Anterior cingulate cortex (tissue), 58 donors: ENCODE measurements at regions not wholly inside any gene's neighbourhood (a gene's known extent, or its start where the extent isn't known, plus 50 kb on each side); places are given as distances from the start of the nearest gene placed in this dataset.
A peak's percentile ranks its signal among the peaks of the same experiment; 100 is the strongest.

Experiments used
- DNase-seq, 58 donors: peaks; one replicate each; lab custom pipeline; 2025; lab: John Stamatoyannopoulos, UW

- DNase-seq = no peak
These were observed 290.0 kb downstream of the SETD4 start for GRCh38 chr21:35770101-35770945.

- no peak for DNase-seq
These were observed 292.1 kb downstream of the SETD4 start for GRCh38 chr21:35768187-35768586.

GRCh38 chr21:35764586-35764985 lies 295.7 kb downstream of the SETD4 start:
- DNase-seq = no peak

- no peak for DNase-seq
These were observed 296.2 kb downstream of the SETD4 start for GRCh38 chr21:35764077-35764476.

- DNase-seq = no peak
These were observed 305.7 kb downstream of the SETD4 start for GRCh38 chr21:35754583-35754982.

GRCh38 chr21:35753308-35753707 lies 307.0 kb downstream of the SETD4 start:
- no peak for DNase-seq

- DNase-seq = no peak
These were observed 309.2 kb downstream of the SETD4 start for GRCh38 chr21:35751171-35751570.

GRCh38 chr21:35749904-35750303 lies 310.4 kb downstream of the SETD4 start:
- DNase-seq = no peak

GRCh38 chr21:35748678-35749314 lies 311.5 kb downstream of the SETD4 start:
- peak in 1 of 58 donors; percentile 8 for DNase-seq

GRCh38 chr21:35743571-35743970 lies 316.8 kb downstream of the SETD4 start:
- DNase-seq = no peak

GRCh38 chr21:35738347-35738961 lies 321.9 kb downstream of the SETD4 start:
- DNase-seq = no peak

GRCh38 chr21:35737899-35738346 lies 322.4 kb downstream of the SETD4 start:
- DNase-seq = peak in 21 of 58 donors; percentile 1 to 28 (median 9)

GRCh38 chr21:35737449-35737848 lies 322.9 kb downstream of the SETD4 start:
- DNase-seq = no peak

- DNase-seq = no peak
These were observed 327.5 kb downstream of the SETD4 start for GRCh38 chr21:35732788-35733187.

GRCh38 chr21:35730325-35730724 lies 330.0 kb downstream of the SETD4 start:
- DNase-seq = no peak

- DNase-seq = no peak
These were observed 332.5 kb downstream of the SETD4 start for GRCh38 chr21:35727830-35728229.

GRCh38 chr21:35724156-35724555 lies 336.2 kb downstream of the SETD4 start:
- no peak for DNase-seq

GRCh38 chr21:35721701-35722100 lies 338.6 kb downstream of the SETD4 start:
- DNase-seq = no peak

GRCh38 chr21:35720208-35720731 lies 340.1 kb downstream of the SETD4 start:
- DNase-seq = peak in 14 of 58 donors; percentile 0 to 54 (median 14)

GRCh38 chr21:35719080-35719479 lies 341.2 kb downstream of the SETD4 start:
- DNase-seq = no peak
